ENCODE measurements at regions not wholly inside any gene's neighbourhood (a gene's known extent, or its start where the extent isn't known, plus 50 kb on each side); places are given as distances from the start of the nearest gene placed in this dataset.
"Not testable (repeated sequence)": the region's sequence is repeated elsewhere in the genome, so short reads cannot be mapped to it uniquely, and the experiment has no call there.

GRCh38 chrX:102845020-102845419, 92.1 kb upstream of the RAB40AL start:
- TF ChIP-seq EZH2phosphoT487 (conservative IDR thresholded peaks at IDR 0.05; ENCODE audit: low read length): no peak
- Histone ChIP-seq H3K27me3 (ENCODE audit: low read length) (no peaks in the 10 kb centered on the region), H3K9ac (ENCODE audit: low read length) (no peak overlapping the region), H3K9me3 (ENCODE audit: insufficient read depth, low read length) (no peaks in the 10 kb centered on the region), H3K4me3 (ENCODE audit: insufficient read depth, low read length, poor library complexity, severe bottlenecking) (no peak overlapping the region), H3K9me2 (replicated peaks; ENCODE audit: insufficient read depth, low read length) (no peaks in the 10 kb centered on the region), H4K20me1 (ENCODE audit: low read depth, low read length) (no peaks in the 10 kb centered on the region), H3F3A (ENCODE audit: insufficient read depth) (no peaks in the 10 kb centered on the region), H2AFZ (ENCODE audit: low read depth, low read length, severe bottlenecking) (no peak overlapping the region), H3K4me2 (ENCODE audit: low read depth, low read length, poor library complexity, severe bottlenecking) (no peak overlapping the region), H3K79me2 (ENCODE audit: insufficient read depth, low read length) (no peaks in the 10 kb centered on the region), H3K36me3 (ENCODE audit: low read length) (no peaks in the 10 kb centered on the region), H3K27ac (ENCODE audit: low read depth, low read length) (no peak overlapping the region)

- H4K20me1 ChIP-seq (ENCODE audit: low read depth, low read length): no peaks in the 10 kb centered on the region
- no peaks in the 10 kb centered on the region for H3F3A ChIP-seq (ENCODE audit: insufficient read depth)
- no peaks in the 10 kb centered on the region for H3K36me3 ChIP-seq (ENCODE audit: low read length)
- H3K9ac ChIP-seq (ENCODE audit: low read length): no peak overlapping the region
- TF ChIP-seq EZH2phosphoT487 (conservative IDR thresholded peaks at IDR 0.05; ENCODE audit: low read length) (no peak), CTCF (IDR thresholded peaks at IDR 0.05; ENCODE audit: insufficient read depth, low read length, poor library complexity, severe bottlenecking) (no peak)
- no peaks in the 10 kb centered on the region for H3K79me2 ChIP-seq (ENCODE audit: insufficient read depth, low read length)
- H3K9me2 ChIP-seq (replicated peaks; ENCODE audit: insufficient read depth, low read length): no peaks in the 10 kb centered on the region
- H3K4me3 ChIP-seq (ENCODE audit: insufficient read depth, low read length, poor library complexity, severe bottlenecking): no peak overlapping the region
- no peak overlapping the region for H2AFZ ChIP-seq (ENCODE audit: low read depth, low read length, severe bottlenecking)
- no peaks in the 10 kb centered on the region for H3K27me3 ChIP-seq (ENCODE audit: low read length)
- no peak overlapping the region for H3K27ac ChIP-seq (ENCODE audit: low read depth, low read length)
- H3K9me3 ChIP-seq (ENCODE audit: insufficient read depth, low read length): no peaks in the 10 kb centered on the region
- no peak overlapping the region for H3K4me2 ChIP-seq (ENCODE audit: low read depth, low read length, poor library complexity, severe bottlenecking)
These were observed 90.4 kb upstream of the RAB40AL start for GRCh38 chrX:102846544-102847236.

GRCh38 chrX:102847362-102847761, 89.7 kb upstream of the RAB40AL start:
- Histone ChIP-seq H3K9ac (ENCODE audit: low read length) (no peak overlapping the region), H3K79me2 (ENCODE audit: insufficient read depth, low read length) (no peaks in the 10 kb centered on the region), H2AFZ (ENCODE audit: low read depth, low read length, severe bottlenecking) (no peak overlapping the region), H3K9me3 (ENCODE audit: insufficient read depth, low read length) (no peaks in the 10 kb centered on the region), H3F3A (ENCODE audit: insufficient read depth) (no peaks in the 10 kb centered on the region), H4K20me1 (ENCODE audit: low read depth, low read length) (no peaks in the 10 kb centered on the region), H3K9me2 (replicated peaks; ENCODE audit: insufficient read depth, low read length) (no peaks in the 10 kb centered on the region), H3K27ac (ENCODE audit: low read depth, low read length) (no peak overlapping the region), H3K27me3 (ENCODE audit: low read length) (no peaks in the 10 kb centered on the region), H3K4me3 (ENCODE audit: insufficient read depth, low read length, poor library complexity, severe bottlenecking) (no peak overlapping the region), H3K36me3 (ENCODE audit: low read length) (no peaks in the 10 kb centered on the region), H3K4me2 (ENCODE audit: low read depth, low read length, poor library complexity, severe bottlenecking) (no peak overlapping the region)
- TF ChIP-seq CTCF (IDR thresholded peaks at IDR 0.05; ENCODE audit: insufficient read depth, low read length, poor library complexity, severe bottlenecking) (no peak), EZH2phosphoT487 (conservative IDR thresholded peaks at IDR 0.05; ENCODE audit: low read length) (no peak)

GRCh38 chrX:102849396-102849795, 87.7 kb upstream of the RAB40AL start:
- TF ChIP-seq EZH2phosphoT487 (conservative IDR thresholded peaks at IDR 0.05; ENCODE audit: low read length): no peak
- no peak for TF ChIP-seq CTCF (IDR thresholded peaks at IDR 0.05; ENCODE audit: insufficient read depth, low read length, poor library complexity, severe bottlenecking)
- Histone ChIP-seq H3K79me2 (ENCODE audit: insufficient read depth, low read length) (no peaks in the 10 kb centered on the region), H3K27ac (ENCODE audit: low read depth, low read length) (no peak overlapping the region), H3K9me2 (replicated peaks; ENCODE audit: insufficient read depth, low read length) (no peaks in the 10 kb centered on the region), H3K4me3 (ENCODE audit: insufficient read depth, low read length, poor library complexity, severe bottlenecking) (no peak overlapping the region), H2AFZ (ENCODE audit: low read depth, low read length, severe bottlenecking) (no peak overlapping the region), H3K9me3 (ENCODE audit: insufficient read depth, low read length) (no peaks in the 10 kb centered on the region), H3F3A (ENCODE audit: insufficient read depth) (no peaks in the 10 kb centered on the region), H3K4me2 (ENCODE audit: low read depth, low read length, poor library complexity, severe bottlenecking) (no peak overlapping the region), H4K20me1 (ENCODE audit: low read depth, low read length) (no peaks in the 10 kb centered on the region), H3K27me3 (ENCODE audit: low read length) (no peaks in the 10 kb centered on the region), H3K36me3 (ENCODE audit: low read length) (no peaks in the 10 kb centered on the region), H3K9ac (ENCODE audit: low read length) (no peak overlapping the region)

GRCh38 chrX:102858826-102859549, 78.1 kb upstream of the RAB40AL start:
- H4K20me1 ChIP-seq (ENCODE audit: low read depth, low read length); H3K36me3 ChIP-seq (ENCODE audit: low read length); H3K79me2 ChIP-seq (ENCODE audit: insufficient read depth, low read length); H3K27ac ChIP-seq (ENCODE audit: low read depth, low read length); H2AFZ ChIP-seq (ENCODE audit: low read depth, low read length, severe bottlenecking); H3K4me3 ChIP-seq (ENCODE audit: insufficient read depth, low read length, poor library complexity, severe bottlenecking); H3K9me3 ChIP-seq (ENCODE audit: insufficient read depth, low read length); H3F3A ChIP-seq (ENCODE audit: insufficient read depth); H3K27me3 ChIP-seq (ENCODE audit: low read length); H3K4me2 ChIP-seq (ENCODE audit: low read depth, low read length, poor library complexity, severe bottlenecking); H3K9me2 ChIP-seq (replicated peaks; ENCODE audit: insufficient read depth, low read length); H3K9ac ChIP-seq (ENCODE audit: low read length): not testable (repeated sequence)
